Neural crest cell (in vitro differentiated cells): ENCODE measurements at regions not wholly inside any gene's neighbourhood (a gene's known extent, or its start where the extent isn't known, plus 50 kb on each side); places are given as distances from the start of the nearest gene placed in this dataset.

Source experiments
- DNase-seq: peaks from one replicate; pipeline ENCODE4 v3.0.0; 2021; ENCODE audit warnings: low read depth, mixed read lengths, low spot score
- H3K27ac Mint-ChIP-seq: one replicate; pipeline ENCODE4 v1.8.0; 2021; ENCODE audit warnings: mild to moderate bottlenecking, mixed read lengths; ENCODE audit not compliant: unreplicated experiment
- H3K27me3 Mint-ChIP-seq: 2 replicates; pipeline ENCODE4 v1.8.0; 2021; ENCODE audit warnings: low read depth, mild to moderate bottlenecking, mixed read lengths
- H3K36me3 Mint-ChIP-seq: 2 replicates; pipeline ENCODE4 v1.8.0; 2021; ENCODE audit warnings: low read depth, mild to moderate bottlenecking, mixed read lengths
- H3K4me1 Mint-ChIP-seq: 2 replicates; pipeline ENCODE4 v1.8.0; 2021; ENCODE audit warnings: mixed read lengths
- H3K4me3 Mint-ChIP-seq: one replicate; pipeline ENCODE4 v1.8.0; 2021; ENCODE audit warnings: mild to moderate bottlenecking, mixed read lengths
- H3K9me3 Mint-ChIP-seq: 2 replicates; pipeline ENCODE4 v1.8.0; 2021; ENCODE audit warnings: mixed read lengths
- TF ChIP-seq, protein P1 (sequence below): fragments of 200-600 bp; sonication (generic); conservative IDR thresholded peaks from 2 replicates; pipeline ENCODE4 v1.5.0; 2021; ENCODE audit warnings: antibody characterized with exemption, mild to moderate bottlenecking

DNA sequence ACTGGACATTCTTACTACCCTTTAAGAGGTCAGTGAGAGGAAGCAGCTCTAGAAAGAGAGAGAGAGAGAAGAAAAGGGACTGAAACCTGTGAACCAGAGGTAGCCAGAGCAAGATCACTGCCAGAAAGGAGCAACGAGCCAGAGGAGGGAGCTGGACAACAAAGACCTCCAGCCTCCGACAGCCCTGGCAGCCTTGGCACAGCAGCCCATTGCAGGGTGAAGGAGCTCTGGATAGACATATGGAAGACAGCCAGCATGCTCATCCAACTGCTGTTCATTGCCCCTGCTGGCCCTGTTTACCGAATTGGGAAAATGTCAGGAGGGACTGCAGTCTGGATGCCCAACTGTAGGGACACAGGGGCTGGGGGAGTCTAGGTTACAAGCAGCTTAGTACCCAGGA, 228.4 kb upstream of the SLC35G4 start:
- Mint-ChIP-seq H3K27ac (peak overlapping the region; percentile 91), H3K27me3 (no peaks in the 10 kb centered on the region), H3K9me3 (no peaks in the 10 kb centered on the region), H3K36me3 (no peaks in the 10 kb centered on the region), H3K4me3 (no peak overlapping the region), H3K4me1 (no peaks in the 10 kb centered on the region)
- TF ChIP-seq, protein P1, sequence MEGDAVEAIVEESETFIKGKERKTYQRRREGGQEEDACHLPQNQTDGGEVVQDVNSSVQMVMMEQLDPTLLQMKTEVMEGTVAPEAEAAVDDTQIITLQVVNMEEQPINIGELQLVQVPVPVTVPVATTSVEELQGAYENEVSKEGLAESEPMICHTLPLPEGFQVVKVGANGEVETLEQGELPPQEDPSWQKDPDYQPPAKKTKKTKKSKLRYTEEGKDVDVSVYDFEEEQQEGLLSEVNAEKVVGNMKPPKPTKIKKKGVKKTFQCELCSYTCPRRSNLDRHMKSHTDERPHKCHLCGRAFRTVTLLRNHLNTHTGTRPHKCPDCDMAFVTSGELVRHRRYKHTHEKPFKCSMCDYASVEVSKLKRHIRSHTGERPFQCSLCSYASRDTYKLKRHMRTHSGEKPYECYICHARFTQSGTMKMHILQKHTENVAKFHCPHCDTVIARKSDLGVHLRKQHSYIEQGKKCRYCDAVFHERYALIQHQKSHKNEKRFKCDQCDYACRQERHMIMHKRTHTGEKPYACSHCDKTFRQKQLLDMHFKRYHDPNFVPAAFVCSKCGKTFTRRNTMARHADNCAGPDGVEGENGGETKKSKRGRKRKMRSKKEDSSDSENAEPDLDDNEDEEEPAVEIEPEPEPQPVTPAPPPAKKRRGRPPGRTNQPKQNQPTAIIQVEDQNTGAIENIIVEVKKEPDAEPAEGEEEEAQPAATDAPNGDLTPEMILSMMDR, result no peak
- no peak for DNase-seq

DNA sequence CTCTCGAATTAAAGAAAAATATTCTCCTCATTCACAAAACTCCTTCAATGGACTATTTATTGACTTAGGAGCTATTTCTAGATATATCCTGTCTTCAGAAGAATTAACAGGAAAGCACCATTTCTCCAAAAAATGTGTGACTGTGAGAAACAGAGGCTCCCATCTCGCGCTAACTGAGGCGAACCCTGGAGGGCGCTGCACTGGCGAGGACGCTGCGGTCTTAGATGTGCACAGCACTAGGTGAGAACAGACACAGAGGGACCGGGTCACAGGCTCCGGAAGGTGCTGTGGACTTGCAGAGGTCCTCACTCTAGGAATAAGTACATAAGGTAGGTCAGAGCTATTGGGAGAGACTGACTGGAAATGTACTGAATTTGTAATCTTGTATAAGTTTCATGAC, 229.7 kb upstream of the SLC35G4 start:
- Mint-ChIP-seq H3K9me3 (no peaks in the 10 kb centered on the region), H3K4me1 (peaks cover 5% of the 10 kb centered on the region), H3K36me3 (no peaks in the 10 kb centered on the region), H3K27ac (no peak overlapping the region), H3K4me3 (no peak overlapping the region), H3K27me3 (no peaks in the 10 kb centered on the region)
- no peak for DNase-seq
- TF ChIP-seq, protein P1, result no peak

GRCh38 chr18:11377766-11378540, 228.6 kb upstream of the PIEZO2 start:
- Mint-ChIP-seq H3K27me3 (no peaks in the 10 kb centered on the region), H3K27ac (no peak overlapping the region), H3K9me3 (no peaks in the 10 kb centered on the region), H3K36me3 (no peaks in the 10 kb centered on the region), H3K4me3 (no peak overlapping the region), H3K4me1 (peaks cover 5% of the 10 kb centered on the region)
- no peak for DNase-seq
- TF ChIP-seq, protein P1, result no peak

- Mint-ChIP-seq H3K9me3 (no peaks in the 10 kb centered on the region), H3K4me1 (peaks cover 5% of the 10 kb centered on the region), H3K27me3 (no peaks in the 10 kb centered on the region), H3K27ac (no peak overlapping the region), H3K36me3 (peaks cover 2% of the 10 kb centered on the region), H3K4me3 (no peak overlapping the region)
- TF ChIP-seq, protein P1, result no peak
- DNase-seq, result no peak
Measured at GRCh38 chr18:11372163-11372562, 222.8 kb upstream of the PIEZO2 start.

- no peaks in the 10 kb centered on the region for H3K9me3 Mint-ChIP-seq
- H3K36me3 Mint-ChIP-seq, result peaks cover 2% of the 10 kb centered on the region
- DNase-seq, result no peak
- H3K4me3 Mint-ChIP-seq, result no peak overlapping the region
- TF ChIP-seq, protein P1, result no peak
- H3K4me1 Mint-ChIP-seq, result peaks cover 11% of the 10 kb centered on the region
- H3K27me3 Mint-ChIP-seq, result no peaks in the 10 kb centered on the region
- H3K27ac Mint-ChIP-seq, result no peak overlapping the region
Measured at GRCh38 chr18:11369556-11369955, 220.2 kb upstream of the PIEZO2 start.
